ENCODE measurements at regions not wholly inside any gene's neighbourhood (a gene's known extent, or its start where the extent isn't known, plus 50 kb on each side); places are given as distances from the start of the nearest gene placed in this dataset.

DNA sequence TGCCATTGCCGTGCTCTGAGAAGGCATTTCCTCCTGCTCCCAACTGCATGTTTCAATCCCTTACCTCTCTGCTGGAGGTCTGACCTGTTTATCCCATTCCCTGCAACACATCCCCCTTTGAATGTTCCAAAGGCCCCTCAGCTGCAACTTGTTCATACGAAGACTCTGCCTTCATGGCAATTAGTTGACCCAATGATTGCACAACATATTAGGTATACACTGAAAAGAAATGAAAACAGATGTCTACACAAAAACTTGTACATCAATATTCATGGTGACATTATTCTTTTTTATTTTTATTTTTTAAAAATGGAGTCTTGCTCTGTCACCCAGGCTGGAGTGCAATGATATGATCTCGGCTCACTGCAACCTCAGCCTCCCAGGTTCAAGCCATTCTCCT, 54.9 kb upstream of the STX18 start:
- Histone ChIP-seq H3K4me3 (no peak overlapping the region), H3K9me3 (peaks cover 3 to 19% of the 10 kb centered on the region in 2 donors), H3K27ac (no peak overlapping the region), H3K36me3 (no peaks in the 10 kb centered on the region), H3K4me1 (no peaks in the 10 kb centered on the region), H3K27me3 (no peaks in the 10 kb centered on the region)
- no peak for DNase-seq (ENCODE audit: low spot score in 2 of 2)
- no peak for TF ChIP-seq POLR2A (IDR thresholded peaks at IDR 0.05)
- no peak for TF ChIP-seq POLR2AphosphoS5 (IDR thresholded peaks at IDR 0.05)
- TF ChIP-seq CTCF (IDR thresholded peaks at IDR 0.05) = no peak
- intact Hi-C loops (cut with DNase I; ENCODE audit: low total_unique reads) = no loop called here

DNA sequence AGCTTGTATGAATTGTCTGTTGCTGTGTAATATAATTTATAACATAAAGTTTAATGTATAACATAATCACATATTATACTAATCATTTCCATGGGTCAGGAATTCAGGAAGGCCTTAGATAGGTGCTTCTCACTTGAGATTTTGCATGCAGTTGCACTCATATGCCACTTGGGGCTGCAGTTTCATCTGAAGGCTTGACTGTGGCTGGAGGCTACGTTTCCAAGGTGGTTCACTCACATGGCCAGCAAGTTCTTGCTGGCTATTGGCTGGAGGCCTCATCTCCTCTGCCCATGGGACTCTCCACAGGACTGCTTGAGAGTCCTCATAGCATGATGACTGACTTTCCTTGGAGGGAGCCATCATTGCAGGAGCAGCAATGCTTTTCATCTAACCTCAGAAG, 53.4 kb upstream of the STX18 start:
- H3K9me3 ChIP-seq = peaks cover 3 to 19% of the 10 kb centered on the region in 2 donors
- H3K36me3 ChIP-seq = no peaks in the 10 kb centered on the region
- intact Hi-C loops (cut with DNase I; ENCODE audit: low total_unique reads) = no loop called here
- TF ChIP-seq POLR2A (IDR thresholded peaks at IDR 0.05) (no peak), POLR2AphosphoS5 (IDR thresholded peaks at IDR 0.05) (no peak), CTCF (IDR thresholded peaks at IDR 0.05) (no peak)
- no peak for DNase-seq (ENCODE audit: low spot score in 2 of 2)
- H3K27ac ChIP-seq = no peak overlapping the region
- H3K4me1 ChIP-seq = no peaks in the 10 kb centered on the region
- H3K4me3 ChIP-seq = no peak overlapping the region
- H3K27me3 ChIP-seq = no peaks in the 10 kb centered on the region

GRCh38 chr4:4594285-4594920, 52.6 kb upstream of the STX18 start:
- Histone ChIP-seq H3K4me1 (no peaks in the 10 kb centered on the region), H3K27ac (peak overlapping the region in 1 of 2 donors; percentile 63), H3K36me3 (no peaks in the 10 kb centered on the region), H3K27me3 (no peaks in the 10 kb centered on the region), H3K4me3 (peak overlapping the region in 1 of 3 donors; percentile 15), H3K9me3 (peaks cover 3 to 19% of the 10 kb centered on the region in 2 donors)
- intact Hi-C loops (cut with DNase I; ENCODE audit: low total_unique reads) = no loop called here
- TF ChIP-seq POLR2A (IDR thresholded peaks at IDR 0.05) (no peak), CTCF (IDR thresholded peaks at IDR 0.05) (no peak), POLR2AphosphoS5 (IDR thresholded peaks at IDR 0.05) (no peak)
- DNase-seq (ENCODE audit: low spot score in 2 of 2) = no peak

DNA sequence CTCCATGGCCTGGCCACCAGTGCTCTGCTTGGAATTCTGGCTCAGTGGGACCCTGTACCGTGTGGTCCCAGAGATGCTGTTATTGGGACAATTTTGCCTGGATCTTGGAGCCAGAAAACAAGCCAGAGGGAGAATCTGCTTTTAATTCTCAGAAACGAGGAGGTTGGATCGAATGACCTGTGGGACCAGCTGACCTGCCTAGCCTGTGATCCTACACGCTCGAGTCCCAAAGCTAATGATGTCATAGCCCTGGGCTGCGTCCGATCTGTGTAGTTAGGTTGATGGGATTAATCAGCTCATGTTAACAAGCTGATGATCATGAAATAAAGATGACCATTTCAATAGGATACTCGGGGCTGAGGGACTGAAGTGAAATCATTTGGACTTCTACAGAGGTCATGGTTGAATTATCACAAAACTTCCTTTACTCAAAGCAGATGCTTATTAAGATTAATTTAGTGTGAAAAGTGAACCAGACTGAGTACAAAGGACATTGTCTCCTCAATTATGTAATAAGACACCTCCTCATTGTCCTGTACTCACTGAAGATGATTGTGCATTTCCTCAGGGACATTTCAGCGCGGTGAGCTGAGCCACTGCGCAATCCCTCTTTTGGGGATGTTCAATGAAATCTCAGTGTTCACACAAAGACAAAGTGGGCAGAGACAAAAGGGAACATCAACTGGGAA, 51.9 kb upstream of the STX18 start:
- no peak for TF ChIP-seq POLR2AphosphoS5 (IDR thresholded peaks at IDR 0.05)
- no peak for TF ChIP-seq POLR2A (IDR thresholded peaks at IDR 0.05)
- no peak for TF ChIP-seq CTCF (IDR thresholded peaks at IDR 0.05)
- DNase-seq (ENCODE audit: low spot score in 2 of 2) = no peak
- Histone ChIP-seq H3K4me3 (peak overlapping the region in 1 of 3 donors; percentile 15), H3K9me3 (peaks cover 3 to 19% of the 10 kb centered on the region in 2 donors), H3K27ac (peak overlapping the region in 1 of 2 donors; percentile 63), H3K36me3 (no peaks in the 10 kb centered on the region), H3K27me3 (no peaks in the 10 kb centered on the region), H3K4me1 (no peaks in the 10 kb centered on the region)
- intact Hi-C loops (cut with DNase I; ENCODE audit: low total_unique reads) = no loop called here

- no peaks in the 10 kb centered on the region for H3K36me3 ChIP-seq
- H3K27ac ChIP-seq = no peak overlapping the region
- H3K27me3 ChIP-seq = no peaks in the 10 kb centered on the region
- DNase-seq (ENCODE audit: low spot score in 2 of 2) = no peak
- no peaks in the 10 kb centered on the region for H3K4me1 ChIP-seq
- intact Hi-C loops (cut with DNase I; ENCODE audit: low total_unique reads) = no loop called here
- peaks cover 3 to 19% of the 10 kb centered on the region in 2 donors for H3K9me3 ChIP-seq
- TF ChIP-seq POLR2AphosphoS5 (IDR thresholded peaks at IDR 0.05) = no peak
- no peak for TF ChIP-seq CTCF (IDR thresholded peaks at IDR 0.05)
- TF ChIP-seq POLR2A (IDR thresholded peaks at IDR 0.05) = no peak
- no peak overlapping the region for H3K4me3 ChIP-seq
These were observed 50.6 kb upstream of the STX18 start for GRCh38 chr4:4592414-4592813.
